OCI-LY1 (cell line): ENCODE measurements at regions not wholly inside any gene's neighbourhood (a gene's known extent, or its start where the extent isn't known, plus 50 kb on each side); places are given as distances from the start of the nearest gene placed in this dataset.

ENCODE experiments used
- EZH2 ChIP-seq: fragments of 200-600 bp; sonication (generic), shearing (Covaris generic); IDR thresholded peaks from 2 replicates; pipeline ENCODE4 v1.8.0; 2017; ENCODE audit warnings: borderline replicate concordance, mixed run types, mild to moderate bottlenecking, antibody characterized with exemption, low read length, moderate library complexity, mixed read lengths
- TF ChIP-seq, protein P1 (sequence below): fragments of 200-600 bp; sonication (generic), shearing (Covaris generic); IDR thresholded peaks from 2 replicates; pipeline ENCODE4 v1.5.1; 2017; ENCODE audit warnings: mild to moderate bottlenecking, antibody characterized with exemption, low read length, moderate library complexity, mixed read lengths

DNA sequence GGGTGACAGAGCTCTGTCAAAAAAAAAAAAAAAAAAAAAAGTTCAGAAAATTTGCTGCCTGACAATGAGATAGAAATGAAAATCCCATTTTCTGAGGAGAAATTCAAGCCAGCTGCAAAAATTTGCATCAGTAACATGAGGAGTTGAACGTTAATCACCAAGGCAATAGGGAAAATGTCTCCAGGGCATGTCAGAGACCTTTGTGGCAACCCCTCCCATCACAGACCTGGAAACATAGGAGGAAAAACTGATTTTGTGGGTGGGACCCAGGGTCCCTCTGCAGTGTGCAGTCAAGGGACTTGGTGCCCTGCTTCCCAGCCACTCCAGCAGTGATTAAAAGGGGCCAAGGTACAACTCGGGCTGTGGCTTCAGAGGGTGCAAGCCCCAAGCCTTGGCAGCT, 615.4 kb downstream of the RWDD3 start:
- TF ChIP-seq EZH2 = no peak
- TF ChIP-seq, protein P1, sequence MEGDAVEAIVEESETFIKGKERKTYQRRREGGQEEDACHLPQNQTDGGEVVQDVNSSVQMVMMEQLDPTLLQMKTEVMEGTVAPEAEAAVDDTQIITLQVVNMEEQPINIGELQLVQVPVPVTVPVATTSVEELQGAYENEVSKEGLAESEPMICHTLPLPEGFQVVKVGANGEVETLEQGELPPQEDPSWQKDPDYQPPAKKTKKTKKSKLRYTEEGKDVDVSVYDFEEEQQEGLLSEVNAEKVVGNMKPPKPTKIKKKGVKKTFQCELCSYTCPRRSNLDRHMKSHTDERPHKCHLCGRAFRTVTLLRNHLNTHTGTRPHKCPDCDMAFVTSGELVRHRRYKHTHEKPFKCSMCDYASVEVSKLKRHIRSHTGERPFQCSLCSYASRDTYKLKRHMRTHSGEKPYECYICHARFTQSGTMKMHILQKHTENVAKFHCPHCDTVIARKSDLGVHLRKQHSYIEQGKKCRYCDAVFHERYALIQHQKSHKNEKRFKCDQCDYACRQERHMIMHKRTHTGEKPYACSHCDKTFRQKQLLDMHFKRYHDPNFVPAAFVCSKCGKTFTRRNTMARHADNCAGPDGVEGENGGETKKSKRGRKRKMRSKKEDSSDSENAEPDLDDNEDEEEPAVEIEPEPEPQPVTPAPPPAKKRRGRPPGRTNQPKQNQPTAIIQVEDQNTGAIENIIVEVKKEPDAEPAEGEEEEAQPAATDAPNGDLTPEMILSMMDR = no peak
